Keratinocyte (primary cell): ENCODE measurements at regions not wholly inside any gene's neighbourhood (a gene's known extent, or its start where the extent isn't known, plus 50 kb on each side); places are given as distances from the start of the nearest gene placed in this dataset.

Source experiments
- DNase-seq: peaks from one replicate; pipeline ENCODE4 v3.0.0-alpha.2; 2011; ENCODE audit warnings: low read depth, missing footprints, low spot score
- FAIRE-seq: peaks from 2 replicates; lab custom pipeline; 2011; peaks lifted over from hg19 to GRCh38; lab: Jason Lieb, UNC
- H2AFZ ChIP-seq: 2 replicates; pipeline ENCODE4 v1.6.0; 2012; ENCODE audit warnings: low read length, control low read depth, inconsistent platforms; ENCODE audit not compliant: control insufficient read depth
- H3K27ac ChIP-seq: 2 replicates; pipeline ENCODE4 v1.5.1; 2011; ENCODE audit warnings: low read length; ENCODE audit not compliant: control insufficient read depth, insufficient read depth
- H3K27me3 ChIP-seq: 3 replicates; pipeline ENCODE4 v1.6.0; 2011; ENCODE audit warnings: low read length; ENCODE audit not compliant: control insufficient read depth, insufficient read depth; ENCODE audit errors: extremely low read depth
- H3K36me3 ChIP-seq, 2 experiments: 2 replicates in 1 of 2; 3 replicates in 1 of 2; pipeline ENCODE4 v1.5.1; 2011; ENCODE audit warnings: low read length in 2 of 2, mild to moderate bottlenecking in 1 of 2; ENCODE audit not compliant: control insufficient read depth in 2 of 2, insufficient read depth in 2 of 2; ENCODE audit errors: extremely low read depth in 1 of 2
- H3K4me1 ChIP-seq: 3 replicates; pipeline ENCODE4 v1.5.1; 2011; ENCODE audit warnings: low read length; ENCODE audit not compliant: control insufficient read depth, insufficient read depth; ENCODE audit errors: extremely low read depth
- H3K4me2 ChIP-seq: 3 replicates; pipeline ENCODE4 v1.6.0; 2011; ENCODE audit warnings: low read depth, low read length; ENCODE audit not compliant: control insufficient read depth, insufficient read depth; ENCODE audit errors: extremely low read depth
- H3K4me3 ChIP-seq, 3 experiments: fragments of 200-600 bp in 1 of 3; sonication (generic) in 1 of 3; 2 replicates in 2 of 3; 3 replicates in 1 of 3; pipeline ENCODE4 v1.5.1; 2011 to 2016; ENCODE audit warnings: low read length in 3 of 3, mild to moderate bottlenecking in 3 of 3, control low read depth in 2 of 3, inconsistent platforms in 1 of 3, low read depth in 1 of 3, mixed read lengths in 1 of 3, mixed run types in 1 of 3, moderate library complexity in 1 of 3; ENCODE audit not compliant: control insufficient read depth in 2 of 3, insufficient read depth in 2 of 3; ENCODE audit errors: extremely low read depth in 1 of 3
- H3K79me2 ChIP-seq: 2 replicates; pipeline ENCODE4 v1.6.0; 2012; ENCODE audit warnings: low read length; ENCODE audit not compliant: control insufficient read depth, insufficient read depth
- H3K9ac ChIP-seq: 3 replicates; pipeline ENCODE4 v1.6.0; 2011; ENCODE audit warnings: low read length; ENCODE audit not compliant: control insufficient read depth, insufficient read depth; ENCODE audit errors: extremely low read depth
- H3K9me1 ChIP-seq: 3 replicates; pipeline ENCODE4 v1.6.0; 2011; ENCODE audit warnings: low read length; ENCODE audit not compliant: control insufficient read depth, insufficient read depth; ENCODE audit errors: extremely low read depth
- H3K9me3 ChIP-seq: 2 replicates; pipeline ENCODE4 v1.5.1; 2012; ENCODE audit warnings: low read depth, low read length; ENCODE audit not compliant: control insufficient read depth
- H4K20me1 ChIP-seq: 3 replicates; pipeline ENCODE4 v1.6.0; 2011; ENCODE audit warnings: low read length; ENCODE audit not compliant: control insufficient read depth, insufficient read depth; ENCODE audit errors: extremely low read depth
- EZH2 ChIP-seq: IDR thresholded peaks from one replicate; pipeline ENCODE4 v1.6.1; 2012; ENCODE audit warnings: inconsistent platforms, mild to moderate bottlenecking, low read length, moderate library complexity
- dilution Hi-C: fragments of 300-500 bp; cut with MboI; formaldehyde crosslinking; loops from one replicate; pipeline ENCODE4 v1.7.0; 2020; ENCODE audit warnings: low sequenced_read_pairs; ENCODE audit not compliant: extremely low pct_ligation_motif_present
- TF ChIP-seq, protein P1 (sequence below), 3 experiments: IDR thresholded peaks in 1 of 3; conservative IDR thresholded peaks in 1 of 3; optimal IDR thresholded peaks in 1 of 3; 2 replicates in 2 of 3; 3 replicates in 1 of 3; pipeline versions ENCODE3 to v1.5.1; 2011; ENCODE audit warnings: low read length in 3 of 3, mild to moderate bottlenecking in 3 of 3, moderate library complexity in 2 of 3, control low read depth in 1 of 3, inconsistent platforms in 1 of 3; ENCODE audit not compliant: insufficient read depth in 2 of 3; ENCODE audit errors: extremely low read depth in 1 of 3

DNA sequence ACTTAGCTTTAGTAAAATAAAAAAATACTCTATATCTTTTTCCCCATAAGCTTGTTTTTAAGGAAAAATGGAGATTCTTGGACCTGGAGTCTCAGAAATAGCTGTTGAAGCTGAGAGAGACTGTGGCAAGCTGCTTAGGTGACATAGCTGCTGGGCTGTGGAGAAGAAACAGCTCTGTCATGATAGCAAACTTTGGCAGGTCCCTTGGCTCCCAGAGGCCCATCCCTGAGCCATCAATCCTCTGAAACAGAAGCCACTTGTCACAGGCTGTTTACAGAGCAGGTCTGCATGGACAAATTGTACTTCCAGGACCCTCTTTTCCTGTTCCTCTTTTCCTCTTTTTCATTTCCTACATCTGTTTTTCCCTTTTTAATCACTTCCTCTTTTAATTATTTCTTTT, 1370.1 kb upstream of the CRIM1 start:
- Histone ChIP-seq H3K27me3 (no peaks in the 10 kb centered on the region), H3K4me3 (no peak overlapping the region), H3K4me2 (no peak overlapping the region), H3K79me2 (no peaks in the 10 kb centered on the region), H3K4me1 (no peaks in the 10 kb centered on the region), H3K36me3 (no peaks in the 10 kb centered on the region), H3K9me1 (no peaks in the 10 kb centered on the region), H2AFZ (no peak overlapping the region), H3K9ac (no peak overlapping the region), H4K20me1 (no peaks in the 10 kb centered on the region), H3K9me3 (no peaks in the 10 kb centered on the region), H3K27ac (no peak overlapping the region)
- DNase-seq, result no peak
- no peak for FAIRE-seq
- dilution Hi-C loops, result no loop called here
- TF ChIP-seq, protein P1, sequence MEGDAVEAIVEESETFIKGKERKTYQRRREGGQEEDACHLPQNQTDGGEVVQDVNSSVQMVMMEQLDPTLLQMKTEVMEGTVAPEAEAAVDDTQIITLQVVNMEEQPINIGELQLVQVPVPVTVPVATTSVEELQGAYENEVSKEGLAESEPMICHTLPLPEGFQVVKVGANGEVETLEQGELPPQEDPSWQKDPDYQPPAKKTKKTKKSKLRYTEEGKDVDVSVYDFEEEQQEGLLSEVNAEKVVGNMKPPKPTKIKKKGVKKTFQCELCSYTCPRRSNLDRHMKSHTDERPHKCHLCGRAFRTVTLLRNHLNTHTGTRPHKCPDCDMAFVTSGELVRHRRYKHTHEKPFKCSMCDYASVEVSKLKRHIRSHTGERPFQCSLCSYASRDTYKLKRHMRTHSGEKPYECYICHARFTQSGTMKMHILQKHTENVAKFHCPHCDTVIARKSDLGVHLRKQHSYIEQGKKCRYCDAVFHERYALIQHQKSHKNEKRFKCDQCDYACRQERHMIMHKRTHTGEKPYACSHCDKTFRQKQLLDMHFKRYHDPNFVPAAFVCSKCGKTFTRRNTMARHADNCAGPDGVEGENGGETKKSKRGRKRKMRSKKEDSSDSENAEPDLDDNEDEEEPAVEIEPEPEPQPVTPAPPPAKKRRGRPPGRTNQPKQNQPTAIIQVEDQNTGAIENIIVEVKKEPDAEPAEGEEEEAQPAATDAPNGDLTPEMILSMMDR (optimal IDR thresholded peaks at IDR 0.05 in 1 of 3, IDR thresholded peaks at IDR 0.05 in 1 of 3, conservative IDR thresholded peaks at IDR 0.05 in 1 of 3; ENCODE audit: extremely low read depth in 1 of 3, insufficient read depth in 2 of 3, low read length in 3 of 3), result no peak
- no peak for TF ChIP-seq EZH2

DNA sequence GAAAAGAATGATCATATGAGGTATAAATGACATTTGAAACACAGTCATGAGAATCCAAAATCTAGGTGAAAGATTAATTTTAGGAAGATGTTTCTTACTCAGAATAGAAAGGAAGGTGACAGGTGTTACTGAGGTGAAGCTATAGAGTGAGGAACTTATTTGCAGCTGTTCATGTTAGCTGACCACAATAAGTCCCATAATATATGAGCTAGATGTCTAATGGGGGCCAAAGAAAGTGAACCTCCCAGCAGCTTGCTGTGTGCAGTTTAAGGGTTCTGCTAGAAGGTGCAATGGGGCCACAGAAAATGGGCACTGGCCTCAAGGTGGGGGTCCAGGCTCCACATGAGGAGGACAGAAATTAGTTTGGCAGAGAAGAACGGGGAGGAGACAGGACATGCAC, 1374.9 kb upstream of the CRIM1 start:
- no peaks in the 10 kb centered on the region for H3K27me3 ChIP-seq
- TF ChIP-seq EZH2, result no peak
- TF ChIP-seq, protein P1 (optimal IDR thresholded peaks at IDR 0.05 in 1 of 3, IDR thresholded peaks at IDR 0.05 in 1 of 3, conservative IDR thresholded peaks at IDR 0.05 in 1 of 3; ENCODE audit: extremely low read depth in 1 of 3, insufficient read depth in 2 of 3, low read length in 3 of 3), result no peak

More for the DNA sequence above, 1374.9 kb upstream of the CRIM1 start:
- H3K27ac ChIP-seq, result no peak overlapping the region
- H3K4me1 ChIP-seq, result no peaks in the 10 kb centered on the region
- no peaks in the 10 kb centered on the region for H3K36me3 ChIP-seq
- no peak overlapping the region for H3K4me2 ChIP-seq
- dilution Hi-C loops, result no loop called here
- H4K20me1 ChIP-seq, result no peaks in the 10 kb centered on the region
- no peak overlapping the region for H3K9ac ChIP-seq
- H3K4me3 ChIP-seq, result no peak overlapping the region
- no peak overlapping the region for H2AFZ ChIP-seq
- no peaks in the 10 kb centered on the region for H3K79me2 ChIP-seq
- FAIRE-seq (no peak), DNase-seq (no peak)
- no peaks in the 10 kb centered on the region for H3K9me3 ChIP-seq
- no peaks in the 10 kb centered on the region for H3K9me1 ChIP-seq
